Muscle layer of duodenum (tissue), 2 donors: ENCODE measurements at regions not wholly inside any gene's neighbourhood (a gene's known extent, or its start where the extent isn't known, plus 50 kb on each side); places are given as distances from the start of the nearest gene placed in this dataset.

Source experiments
- H3K27ac ChIP-seq: one replicate; pipeline ENCODE4 v1.7.0; 2013; ENCODE audit warnings: mild to moderate bottlenecking, low read length
- H3K27me3 ChIP-seq: one replicate; pipeline ENCODE4 v1.7.0; 2013; ENCODE audit warnings: low read depth, mild to moderate bottlenecking, control low read depth, low read length
- H3K36me3 ChIP-seq, 2 donors: one replicate each; pipeline ENCODE4 v1.7.0; 2013; ENCODE audit warnings: low read length in 2 of 2, control low read depth in 1 of 2, mild to moderate bottlenecking in 1 of 2; ENCODE audit not compliant: insufficient read depth in 2 of 2, control insufficient read depth in 1 of 2
- H3K4me1 ChIP-seq, 2 donors: one replicate each; pipeline ENCODE4 v1.7.0; 2013; ENCODE audit warnings: low read length in 2 of 2, mild to moderate bottlenecking in 2 of 2, control low read depth in 1 of 2, moderate library complexity in 1 of 2; ENCODE audit not compliant: insufficient read depth in 2 of 2, control insufficient read depth in 1 of 2
- H3K4me3 ChIP-seq, 2 donors: one replicate each; pipeline ENCODE4 v1.7.0; 2013; ENCODE audit warnings: low read length in 2 of 2, low read depth in 1 of 2, mild to moderate bottlenecking in 1 of 2
- H3K9me3 ChIP-seq, 2 donors: one replicate each; pipeline ENCODE4 v1.7.0; 2013; ENCODE audit warnings: low read length in 2 of 2, control low read depth in 1 of 2, mild to moderate bottlenecking in 1 of 2; ENCODE audit not compliant: control insufficient read depth in 1 of 2
- donor health status: healthy.

DNA sequence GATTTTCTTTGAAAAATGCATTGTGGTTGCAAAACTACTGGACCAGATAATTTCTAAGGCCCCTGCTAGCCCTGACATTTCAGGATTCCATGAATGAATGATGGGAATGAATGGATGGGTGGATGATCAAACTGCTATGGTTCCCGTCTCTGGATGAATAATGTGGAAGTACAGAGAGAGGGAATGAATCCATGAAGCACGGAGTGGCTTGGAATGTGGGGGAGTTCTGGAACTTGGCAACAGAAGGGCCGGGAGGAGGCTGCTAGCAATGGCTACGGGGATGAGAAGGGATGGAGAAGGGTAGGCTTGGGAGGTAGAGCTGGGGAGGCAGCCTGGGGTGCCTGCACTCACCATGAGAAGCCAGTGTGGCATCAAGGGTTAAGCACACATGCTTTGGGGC is 84.8 kb downstream of the NCR2 start:
- peaks cover 0 to 4% of the 10 kb centered on the region in 2 donors for H3K9me3 ChIP-seq
- H3K4me1 ChIP-seq = peaks cover 0 to 7% of the 10 kb centered on the region in 2 donors
- H3K4me3 ChIP-seq = no peak overlapping the region
- no peak overlapping the region for H3K27ac ChIP-seq
- no peaks in the 10 kb centered on the region for H3K36me3 ChIP-seq
- H3K27me3 ChIP-seq = no peaks in the 10 kb centered on the region

- Histone ChIP-seq H3K4me1 (peaks cover 0 to 16% of the 10 kb centered on the region in 2 donors), H3K36me3 (no peaks in the 10 kb centered on the region), H3K27ac (no peak overlapping the region)
These were observed 86.8 kb downstream of the NCR2 start for GRCh38 chr6:41422161-41422560.

DNA sequence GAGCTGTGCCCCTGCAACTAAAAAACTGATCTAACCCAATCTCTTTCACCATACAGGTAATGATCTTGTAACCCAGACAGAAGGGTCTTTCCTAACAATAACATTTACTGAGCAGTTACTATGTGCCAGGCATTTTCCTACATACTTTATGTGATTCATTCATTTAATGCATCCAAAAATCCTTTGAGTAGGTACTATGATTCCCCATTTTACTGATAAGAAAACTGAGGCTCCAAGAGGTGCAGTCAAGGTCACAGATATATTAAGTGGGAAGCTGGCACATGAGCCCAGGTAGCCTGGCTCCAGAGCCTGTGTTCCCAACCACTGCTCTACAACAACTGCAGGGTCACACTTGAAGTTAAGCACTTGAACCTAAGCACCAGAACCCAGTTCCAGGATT is 87.6 kb downstream of the NCR2 start:
- peaks cover 0 to 20% of the 10 kb centered on the region in 2 donors for H3K4me1 ChIP-seq
- peaks cover 0 to 4% of the 10 kb centered on the region in 2 donors for H3K9me3 ChIP-seq
- H3K4me3 ChIP-seq = no peak overlapping the region
- no peaks in the 10 kb centered on the region for H3K36me3 ChIP-seq
- H3K27ac ChIP-seq = no peak overlapping the region
- H3K27me3 ChIP-seq = peaks cover 7% of the 10 kb centered on the region

More at GRCh38 chr6:41422161-41422560, 86.8 kb downstream of the NCR2 start:
- Histone ChIP-seq H3K9me3 (peaks cover 0 to 4% of the 10 kb centered on the region in 2 donors), H3K27me3 (peaks cover 5% of the 10 kb centered on the region), H3K4me3 (no peak overlapping the region)

- peaks cover 7% of the 10 kb centered on the region for H3K27me3 ChIP-seq
- no peaks in the 10 kb centered on the region for H3K36me3 ChIP-seq
These were observed 89.1 kb downstream of the NCR2 start for GRCh38 chr6:41424370-41425058.

DNA sequence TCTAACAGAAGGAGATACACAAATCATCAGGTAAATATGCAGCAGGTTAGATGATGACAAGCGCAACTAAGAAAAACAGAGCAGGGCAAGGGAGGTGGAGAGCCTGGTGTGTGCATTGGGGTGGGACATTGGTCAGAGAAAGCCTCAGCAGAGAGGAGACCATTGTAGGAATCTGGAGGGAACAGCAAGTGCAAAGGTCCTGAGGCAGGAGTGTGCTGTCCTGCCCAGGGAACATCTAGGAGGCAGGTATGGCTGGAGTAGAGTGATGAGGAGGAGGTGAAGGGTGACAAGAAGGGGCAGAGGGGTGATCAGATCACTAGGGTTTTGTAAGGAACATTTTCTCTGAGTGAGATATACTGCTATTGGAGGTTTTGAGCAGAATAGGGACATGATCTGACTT is 90.1 kb downstream of the NCR2 start:
- H3K36me3 ChIP-seq = no peaks in the 10 kb centered on the region
- H3K4me1 ChIP-seq = peaks cover 0 to 34% of the 10 kb centered on the region in 2 donors
- H3K27ac ChIP-seq = no peak overlapping the region
- H3K9me3 ChIP-seq = no peaks in the 10 kb centered on the region
- peaks cover 7% of the 10 kb centered on the region for H3K27me3 ChIP-seq
- no peak overlapping the region for H3K4me3 ChIP-seq

More at GRCh38 chr6:41424370-41425058, 89.1 kb downstream of the NCR2 start:
- Histone ChIP-seq H3K27ac (no peak overlapping the region), H3K4me3 (no peak overlapping the region), H3K9me3 (peaks cover 0 to under 1% of the 10 kb centered on the region in 2 donors), H3K4me1 (peaks cover 0 to 30% of the 10 kb centered on the region in 2 donors)

DNA sequence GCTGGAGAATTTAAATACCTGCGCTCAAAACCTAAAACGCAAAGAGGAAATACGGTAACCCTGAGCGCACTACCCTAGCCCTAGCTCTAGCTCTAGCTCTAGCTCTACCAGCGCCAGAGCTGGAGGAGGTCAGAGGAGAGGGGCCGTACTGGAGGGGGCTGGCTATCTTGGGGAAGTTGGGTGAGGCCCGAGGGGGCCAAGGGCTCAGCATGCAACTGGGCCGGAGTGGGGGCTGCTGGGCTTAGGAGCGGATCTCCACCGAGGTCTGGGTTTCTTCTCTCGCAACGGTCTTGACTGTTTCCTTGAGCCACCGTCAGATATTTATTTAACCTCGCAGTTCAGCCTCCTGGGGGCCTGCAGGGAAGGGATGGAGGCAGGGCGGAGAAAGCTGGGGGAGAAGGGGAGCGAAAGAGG is 91.0 kb downstream of the NCR2 start:
- H3K27me3 ChIP-seq = peaks cover 7% of the 10 kb centered on the region
- H3K4me1 ChIP-seq = peaks cover 0 to 38% of the 10 kb centered on the region in 2 donors
- peak overlapping the region in 1 of 2 donors; percentile 61 for H3K4me3 ChIP-seq
- no peaks in the 10 kb centered on the region for H3K9me3 ChIP-seq
- H3K27ac ChIP-seq = no peak overlapping the region
- no peaks in the 10 kb centered on the region for H3K36me3 ChIP-seq

GRCh38 chr6:41426888-41427641 is 91.7 kb downstream of the NCR2 start:
- Histone ChIP-seq H3K27me3 (peaks cover 7% of the 10 kb centered on the region), H3K36me3 (no peaks in the 10 kb centered on the region), H3K27ac (no peak overlapping the region), H3K4me1 (peaks cover 0 to 38% of the 10 kb centered on the region in 2 donors), H3K9me3 (no peaks in the 10 kb centered on the region), H3K4me3 (peak overlapping the region in 1 of 2 donors; percentile 61)

GRCh38 chr6:41427642-41428335 is 92.4 kb downstream of the NCR2 start:
- Histone ChIP-seq H3K27ac (no peak overlapping the region), H3K36me3 (no peaks in the 10 kb centered on the region), H3K4me3 (peak overlapping the region in 1 of 2 donors; percentile 61), H3K9me3 (no peaks in the 10 kb centered on the region), H3K27me3 (peaks cover 7% of the 10 kb centered on the region), H3K4me1 (peaks cover 0 to 38% of the 10 kb centered on the region in 2 donors)

GRCh38 chr6:41428336-41428995 is 93.1 kb downstream of the NCR2 start:
- Histone ChIP-seq H3K4me3 (peak overlapping the region; percentile 40 to 42), H3K27ac (no peak overlapping the region), H3K4me1 (peaks cover 0 to 38% of the 10 kb centered on the region in 2 donors), H3K36me3 (no peaks in the 10 kb centered on the region), H3K9me3 (no peaks in the 10 kb centered on the region), H3K27me3 (peaks cover 7% of the 10 kb centered on the region)

- Histone ChIP-seq H3K4me3 (peak overlapping the region; percentile 40 to 42), H3K9me3 (no peaks in the 10 kb centered on the region), H3K27ac (no peak overlapping the region), H3K36me3 (no peaks in the 10 kb centered on the region), H3K4me1 (peaks cover 0 to 38% of the 10 kb centered on the region in 2 donors), H3K27me3 (peaks cover 7% of the 10 kb centered on the region)
These were observed 93.6 kb downstream of the NCR2 start for GRCh38 chr6:41428996-41429421.
